ENCODE measurements at regions not wholly inside any gene's neighbourhood (a gene's known extent, or its start where the extent isn't known, plus 50 kb on each side); places are given as distances from the start of the nearest gene placed in this dataset.

DNA sequence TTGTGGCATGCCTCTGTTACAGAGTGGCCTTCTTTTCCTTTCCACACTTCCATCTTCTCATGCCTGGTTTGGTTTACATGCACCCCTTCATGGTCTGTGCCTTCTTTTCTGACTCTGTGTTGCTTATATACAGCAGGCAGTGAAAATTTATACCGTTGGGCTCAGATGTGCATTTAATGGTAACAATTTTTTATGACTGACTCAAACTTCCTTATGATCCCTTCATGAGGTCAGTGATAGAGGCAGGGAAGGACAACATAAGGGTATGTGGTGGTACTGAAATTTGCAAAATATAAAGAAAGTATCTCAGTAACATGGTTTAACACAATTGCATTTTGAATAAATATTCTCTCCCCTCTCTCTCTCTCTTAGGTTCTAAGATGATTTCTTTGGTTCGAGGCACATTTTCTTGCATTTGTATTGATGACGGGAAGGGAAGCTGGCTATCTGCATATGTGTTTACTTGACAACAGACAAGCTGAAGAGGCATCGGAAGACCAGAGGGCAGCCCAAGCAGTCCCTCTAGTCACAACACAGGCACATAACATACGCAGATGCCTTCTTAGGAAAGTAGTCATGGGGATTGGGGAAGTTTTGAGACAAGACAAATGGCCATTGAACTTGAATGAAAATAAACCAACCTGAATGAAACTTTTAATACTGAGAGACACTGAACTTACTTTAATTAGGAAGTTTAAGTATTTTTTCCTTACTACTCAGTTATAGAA lies 163.3 kb upstream of the LEF1 start:
- no peak for DNase-seq (ENCODE audit: low read depth)

DNA sequence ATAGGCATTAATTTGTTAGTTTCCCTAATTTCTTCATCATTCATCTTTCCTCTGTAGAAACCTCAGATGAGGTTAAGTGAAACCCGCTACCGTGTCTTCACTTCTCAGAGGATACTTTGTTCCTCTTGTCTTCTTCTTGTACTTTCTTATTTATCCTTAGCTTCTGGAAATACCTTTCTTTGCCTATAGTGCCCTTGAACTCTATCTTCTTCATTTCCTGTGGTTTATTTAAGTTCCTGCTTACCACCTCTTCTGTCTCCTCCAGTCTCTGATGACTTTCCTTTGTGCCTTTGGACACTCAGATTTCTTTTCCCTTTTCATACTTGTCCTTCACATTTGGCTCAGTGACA lies 159.6 kb upstream of the LEF1 start:
- no peak for DNase-seq (ENCODE audit: low read depth)

- DNase-seq (ENCODE audit: low read depth), result no peak
Measured at GRCh38 chr4:108327642-108328382, 159.1 kb upstream of the LEF1 start.

DNA sequence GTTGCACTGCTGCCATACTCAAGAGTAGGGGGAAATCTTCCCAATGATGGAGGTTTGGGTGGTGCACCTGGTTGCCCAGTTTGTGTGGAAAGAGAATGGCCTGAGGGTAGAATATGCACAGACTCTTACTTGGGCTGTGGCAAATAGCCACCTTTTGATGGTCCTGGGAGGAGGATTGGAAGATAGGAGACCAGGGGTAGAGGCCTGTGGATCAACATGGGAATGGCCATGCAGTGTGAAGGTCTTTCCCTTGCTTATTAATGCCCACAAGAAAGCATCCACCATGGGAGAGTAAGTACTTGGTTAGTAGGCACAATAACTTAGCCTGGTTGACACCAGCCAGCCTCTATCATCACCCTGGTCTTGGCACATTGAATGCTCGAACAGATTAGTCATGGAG lies 156.8 kb upstream of the LEF1 start:
- DNase-seq (ENCODE audit: low read depth), result no peak

DNA sequence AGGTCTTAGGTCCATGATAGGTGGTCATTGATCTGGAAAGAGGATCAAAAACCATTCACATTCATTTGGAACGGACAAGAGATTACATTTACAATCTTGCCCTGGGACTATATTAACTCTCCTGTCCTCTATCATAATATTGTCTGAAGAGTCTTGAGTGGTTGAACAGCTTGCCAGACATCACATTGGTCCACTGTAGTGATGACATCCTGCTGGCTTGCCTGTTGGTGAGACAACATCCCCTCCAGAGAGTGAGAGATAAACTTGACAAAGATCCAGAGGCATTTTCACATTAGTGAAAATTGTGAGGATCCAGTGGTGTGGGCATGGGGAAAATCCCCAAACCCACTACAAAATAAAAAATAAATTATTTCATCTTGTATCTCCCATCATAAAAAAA lies 155.7 kb upstream of the LEF1 start:
- DNase-seq (ENCODE audit: low read depth), result no peak

DNA sequence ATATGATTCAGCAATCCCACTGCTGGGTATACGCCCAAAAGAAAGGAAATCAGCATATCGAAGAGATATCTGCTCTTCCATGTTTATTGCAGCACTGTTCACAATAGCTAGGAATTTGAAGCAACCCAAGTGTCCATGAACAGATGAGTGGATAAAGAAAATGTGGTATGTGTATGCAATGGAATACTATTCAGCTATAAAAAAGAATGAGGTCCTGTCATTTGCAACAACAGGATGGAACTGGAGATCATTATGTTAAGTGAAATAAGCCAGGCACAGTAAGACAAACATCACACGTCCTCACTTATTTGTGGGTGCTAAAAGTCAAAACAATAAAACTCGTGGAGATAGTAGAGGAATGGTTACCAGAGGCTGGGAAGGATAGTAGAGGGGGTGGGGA lies 153.8 kb upstream of the LEF1 start:
- no peak for DNase-seq (ENCODE audit: low read depth)

DNA sequence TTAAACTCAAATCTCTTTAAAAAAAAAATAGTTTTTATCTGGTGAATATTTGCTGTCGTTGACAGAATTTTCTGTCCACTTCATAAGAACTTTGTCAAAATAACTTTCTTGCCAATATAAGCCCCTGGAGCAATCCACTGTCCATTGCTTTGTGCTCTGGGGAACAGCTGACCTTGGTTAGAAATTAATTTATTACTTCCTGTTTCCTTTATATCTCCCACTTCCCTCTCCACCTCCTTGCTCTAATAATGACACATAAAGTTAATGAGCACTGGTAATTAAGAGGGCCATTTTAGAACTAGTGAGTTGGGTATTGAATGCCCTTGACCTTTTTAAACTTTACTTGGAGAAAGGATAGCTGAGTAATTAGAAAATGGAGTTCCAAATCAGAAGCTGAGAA lies 151.3 kb upstream of the LEF1 start:
- no peak for DNase-seq (ENCODE audit: low read depth)

DNA sequence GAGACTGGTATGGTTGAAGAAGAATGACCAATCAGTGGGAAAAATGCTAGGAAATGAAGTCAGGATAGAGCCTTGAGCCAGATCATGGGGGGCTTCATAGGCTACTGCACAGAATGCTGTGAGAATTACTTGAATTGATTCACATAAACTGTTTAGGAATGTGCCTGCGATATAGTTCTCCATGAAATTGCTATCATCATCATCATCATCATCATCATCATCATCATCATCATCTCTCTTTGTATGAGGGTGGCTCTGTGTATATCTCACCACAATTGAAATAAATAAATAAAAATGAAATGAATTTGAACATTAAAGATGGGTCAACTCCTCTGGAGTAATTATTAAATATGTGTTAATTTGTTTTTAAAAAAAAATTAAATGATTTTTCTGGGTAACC lies 148.6 kb upstream of the LEF1 start:
- no peak for DNase-seq (ENCODE audit: low read depth)

GRCh38 chr4:108315694-108316093 lies 147.0 kb upstream of the LEF1 start:
- no peak for DNase-seq (ENCODE audit: low read depth)

GRCh38 chr4:108314900-108315589 lies 146.3 kb upstream of the LEF1 start:
- no peak for DNase-seq (ENCODE audit: low read depth)

DNA sequence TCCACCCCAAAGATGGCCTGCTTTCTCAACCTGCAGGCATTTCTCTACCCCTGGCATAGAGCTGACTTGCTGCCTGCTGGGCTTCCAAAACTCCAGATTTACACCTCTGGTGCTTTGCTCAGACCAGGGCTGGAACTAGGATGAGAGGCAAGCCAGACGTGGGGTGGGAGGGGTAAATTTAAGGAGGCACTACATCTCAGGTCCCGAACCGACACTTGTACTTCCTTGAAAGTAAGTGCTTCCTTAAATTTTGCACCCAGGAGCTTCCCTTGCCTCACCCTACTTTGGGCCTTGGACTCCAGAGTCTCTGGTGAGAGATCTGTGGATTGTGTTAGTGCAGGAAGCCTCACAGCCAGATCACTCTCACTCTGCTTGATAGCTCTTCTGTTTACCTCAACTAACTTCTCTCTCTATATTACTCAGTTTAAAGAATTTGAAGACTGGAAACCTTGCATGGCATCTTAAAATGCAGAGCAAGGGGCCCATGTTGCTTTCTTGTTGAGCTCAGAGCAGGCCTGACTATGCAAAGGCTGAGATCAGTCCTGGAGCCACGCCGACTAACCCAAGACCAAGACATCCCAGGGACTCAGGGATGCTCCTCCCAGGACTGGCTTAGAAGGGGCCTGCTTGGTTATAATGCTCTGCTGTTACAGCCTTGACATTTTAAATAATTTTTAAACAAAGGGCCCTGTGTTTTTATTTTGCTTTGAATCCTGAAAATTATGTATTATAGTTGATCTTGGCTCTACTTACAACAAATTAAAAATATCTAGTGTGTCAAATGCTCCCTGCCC lies 145.0 kb upstream of the LEF1 start:
- no peak for DNase-seq (ENCODE audit: low read depth)

DNA sequence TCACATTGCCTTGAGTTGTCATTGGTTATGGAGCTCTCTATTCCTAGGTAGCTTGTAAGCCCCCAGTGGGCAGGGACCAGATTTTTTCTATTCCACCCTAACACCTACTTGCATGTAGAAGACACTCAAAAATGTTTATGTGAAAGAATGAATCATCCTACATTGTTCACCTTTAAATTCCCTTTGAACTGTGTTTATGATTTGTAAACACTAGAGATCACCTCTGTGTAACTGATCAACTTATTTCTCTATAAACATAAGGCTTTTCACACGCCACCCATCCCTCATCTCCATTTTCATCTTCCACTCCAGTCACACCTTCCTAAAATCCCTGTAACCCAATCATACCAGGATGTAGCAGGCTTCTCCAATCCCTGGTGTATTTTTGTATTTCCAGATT lies 142.6 kb upstream of the LEF1 start:
- DNase-seq (ENCODE audit: low read depth), result no peak

- no peak for DNase-seq (ENCODE audit: low read depth)
Measured at GRCh38 chr4:108303488-108304177, 134.9 kb upstream of the LEF1 start.

DNA sequence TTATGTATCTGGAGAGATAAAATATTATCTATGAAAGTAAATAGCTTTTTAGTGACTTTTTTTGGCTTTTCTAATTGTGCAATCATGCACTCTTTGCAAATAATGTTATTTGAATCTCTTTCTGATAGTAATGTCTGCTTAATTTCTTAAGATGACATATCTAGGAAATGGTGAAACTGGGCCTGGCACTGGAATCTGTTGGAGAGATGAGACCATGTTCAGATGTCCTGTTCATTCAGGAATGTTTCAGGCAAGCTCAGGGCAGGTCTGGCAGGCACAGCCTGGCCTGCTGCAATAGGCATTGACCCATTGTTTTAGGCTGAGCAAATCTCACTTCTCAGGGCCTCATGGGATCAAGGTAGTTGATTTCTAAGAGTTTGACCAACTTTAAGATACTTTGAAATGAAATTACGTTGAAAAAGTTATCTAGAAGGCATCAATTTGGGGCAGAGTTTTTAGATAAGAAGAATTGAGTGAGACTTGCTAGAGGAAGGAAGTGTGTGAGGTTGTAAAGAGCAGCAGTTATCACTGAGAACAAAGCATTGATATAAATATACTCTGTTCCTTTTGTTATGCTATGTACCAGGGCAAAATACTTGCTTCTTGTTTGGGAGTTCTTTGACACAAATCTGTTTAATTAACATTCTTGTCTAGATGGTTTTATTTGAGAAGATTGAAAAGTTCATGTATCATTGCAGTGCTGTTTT lies 133.0 kb upstream of the LEF1 start:
- peak; percentile 71 for DNase-seq (ENCODE audit: low read depth)

GRCh38 chr4:108297605-108298004 lies 128.9 kb upstream of the LEF1 start:
- DNase-seq (ENCODE audit: low read depth), result no peak

DNA sequence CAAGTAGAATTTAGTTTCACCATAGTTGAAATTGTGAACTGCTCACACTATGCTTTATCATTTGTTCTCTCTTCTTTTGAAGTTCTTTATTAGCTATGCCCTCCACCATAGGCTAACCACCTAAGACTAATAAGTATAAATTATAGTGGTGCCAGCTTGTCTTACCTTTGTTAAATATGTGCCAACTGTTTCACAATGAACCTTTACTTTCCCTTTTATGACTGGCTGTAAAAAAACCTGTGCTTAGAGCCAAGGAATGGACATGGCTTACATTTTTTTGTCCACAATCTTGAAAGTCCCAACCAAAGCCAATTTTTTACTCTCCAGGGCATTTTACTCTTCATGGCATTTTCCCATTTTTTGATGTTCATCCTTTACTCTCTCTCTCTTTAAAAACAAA lies 123.5 kb upstream of the LEF1 start:
- no peak for DNase-seq (ENCODE audit: low read depth)

GRCh38 chr4:108291137-108291536 lies 122.4 kb upstream of the LEF1 start:
- DNase-seq (ENCODE audit: low read depth), result no peak

- DNase-seq (ENCODE audit: low read depth), result no peak
Measured at GRCh38 chr4:108287834-108288413, 119.2 kb upstream of the LEF1 start.

DNA sequence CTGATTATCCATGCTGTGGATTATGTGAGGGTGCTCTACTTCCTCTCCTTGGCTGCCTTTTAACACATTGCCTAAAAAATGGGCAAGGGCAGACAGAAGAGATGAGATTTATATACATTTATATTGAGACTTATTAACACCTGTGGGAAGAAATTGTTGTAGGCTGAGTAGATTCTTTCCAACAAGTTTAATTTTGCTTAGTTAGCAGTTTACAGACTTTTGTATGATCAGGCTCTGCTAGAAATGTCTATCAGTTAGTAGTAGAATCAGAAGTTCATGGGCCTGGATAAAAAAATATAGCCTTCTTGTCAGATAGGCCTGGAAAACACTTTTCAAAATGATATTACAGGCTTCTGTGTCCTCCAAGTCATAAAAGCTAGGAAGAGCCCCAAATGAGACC lies 111.3 kb upstream of the LEF1 start:
- no peak for DNase-seq (ENCODE audit: low read depth)

DNA sequence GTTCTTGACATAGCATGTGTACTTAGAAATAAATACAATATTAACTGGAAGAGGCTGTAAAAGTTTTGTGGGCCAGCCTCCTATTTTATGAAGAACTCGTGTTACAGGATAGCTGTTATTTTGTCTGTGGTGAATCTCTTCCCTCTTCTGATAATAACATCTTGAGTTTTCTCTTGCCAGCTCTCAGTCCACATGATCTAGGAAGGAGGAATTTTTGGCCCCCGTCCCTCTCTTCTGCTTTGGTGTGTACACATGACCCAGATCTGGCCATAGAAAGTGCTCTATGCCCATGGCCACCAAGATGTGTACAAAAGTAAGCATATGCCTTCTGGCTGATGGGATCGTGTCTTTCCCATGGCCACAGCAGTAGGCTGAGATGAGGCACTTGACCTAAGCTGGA lies 108.0 kb upstream of the LEF1 start:
- no peak for DNase-seq (ENCODE audit: low read depth)

DNA sequence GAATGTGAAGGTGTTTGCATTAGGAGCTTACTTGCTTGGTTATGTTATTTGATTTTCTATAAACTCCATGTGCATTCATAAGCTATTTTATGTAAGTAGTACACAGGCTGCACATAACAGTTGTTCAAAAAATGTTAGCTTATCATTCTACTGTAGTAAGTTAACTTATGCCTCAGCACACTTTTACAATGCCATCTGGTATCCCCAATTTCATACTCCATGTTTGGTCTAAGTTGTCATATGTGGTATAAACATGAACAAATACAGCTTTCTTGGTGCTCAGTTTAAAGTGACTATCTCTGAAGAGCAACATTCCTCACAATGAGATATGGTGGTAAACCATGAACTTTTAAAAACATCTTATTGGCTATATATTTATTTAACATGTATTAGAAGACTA lies 104.3 kb upstream of the LEF1 start:
- DNase-seq (ENCODE audit: low read depth), result no peak
